GM21390 (cell line): ENCODE measurements at regions not wholly inside any gene's neighbourhood (a gene's known extent, or its start where the extent isn't known, plus 50 kb on each side); places are given as distances from the start of the nearest gene placed in this dataset.
"Not testable (repeated sequence)": the region's sequence is repeated elsewhere in the genome, so short reads cannot be mapped to it uniquely, and the experiment has no call there.

Experiments used
- ATAC-seq: cut with Tn5 transposase; IDR thresholded peaks from one replicate; pipeline ENCODE4 v1.9.1; 2021; ENCODE audit not compliant: unreplicated experiment

DNA sequence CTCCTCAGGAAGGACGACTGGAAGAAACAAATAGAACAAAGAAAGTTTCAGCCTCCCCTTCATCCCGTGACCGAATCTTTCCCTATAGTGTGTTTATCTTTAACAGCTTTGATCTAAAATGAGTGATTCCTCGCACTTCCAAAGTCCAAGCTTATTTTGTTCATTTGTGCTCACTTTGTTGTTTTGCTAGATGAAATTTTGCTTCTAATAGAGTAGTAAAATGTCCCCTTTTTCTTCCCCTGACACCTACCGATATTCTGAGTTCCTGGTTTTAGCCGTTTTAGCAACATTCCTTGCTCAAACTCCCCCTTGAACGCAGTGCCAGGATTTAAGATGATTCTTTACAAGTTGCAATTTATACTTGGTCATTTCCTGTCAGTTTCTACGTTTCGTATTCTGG is 204.2 kb downstream of the FGF9 start:
- no peak for ATAC-seq

DNA sequence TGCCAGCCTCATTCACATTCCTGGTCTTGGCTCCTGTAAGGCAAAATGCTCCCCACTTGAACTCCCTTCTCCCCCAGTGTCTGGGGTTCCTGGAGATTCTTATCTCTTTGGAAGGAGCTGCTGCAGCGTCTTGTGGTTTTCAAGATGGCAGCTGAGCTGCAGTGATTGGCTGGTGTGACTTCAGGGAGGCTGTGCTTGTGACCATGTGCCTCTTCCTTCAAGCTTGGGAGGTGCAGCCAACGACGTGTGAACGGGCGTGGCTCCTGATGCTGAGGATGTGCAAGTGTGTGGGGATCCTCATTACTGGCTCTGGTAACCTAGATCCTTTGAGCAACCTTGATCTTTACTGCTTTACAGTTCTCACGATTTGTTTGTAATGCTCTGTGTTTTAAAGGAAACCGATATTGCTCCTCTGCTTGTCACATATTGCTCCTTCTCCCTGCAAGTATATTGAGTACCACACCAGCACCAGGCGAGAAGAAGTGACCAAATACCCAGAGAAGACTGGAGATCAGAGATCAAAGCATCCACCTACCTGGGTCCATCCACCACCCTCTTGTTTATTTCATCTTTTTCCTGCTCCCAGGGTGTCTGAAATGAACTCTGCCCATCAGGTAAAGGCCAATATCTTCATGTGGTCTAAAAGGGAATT is 208.5 kb downstream of the FGF9 start:
- no peak for ATAC-seq

DNA sequence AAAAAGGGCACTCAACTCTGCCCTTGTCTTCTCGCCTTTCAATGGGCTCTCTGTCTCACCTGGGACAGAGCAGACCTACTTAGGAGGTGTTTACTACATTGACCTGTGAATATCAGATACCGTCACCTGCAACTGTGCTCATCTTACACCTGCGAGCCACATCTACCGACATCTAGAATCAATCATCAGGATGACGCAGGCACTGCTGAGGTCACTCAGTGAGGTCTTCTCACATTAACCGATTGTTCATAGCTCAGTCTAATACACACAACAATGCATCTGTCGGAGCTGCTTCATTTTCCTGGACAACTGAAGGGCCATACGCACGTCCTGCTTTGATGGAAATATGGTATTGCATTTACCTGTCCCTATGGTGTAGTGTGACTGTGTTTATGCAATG is 211.9 kb downstream of the FGF9 start:
- ATAC-seq = no peak

DNA sequence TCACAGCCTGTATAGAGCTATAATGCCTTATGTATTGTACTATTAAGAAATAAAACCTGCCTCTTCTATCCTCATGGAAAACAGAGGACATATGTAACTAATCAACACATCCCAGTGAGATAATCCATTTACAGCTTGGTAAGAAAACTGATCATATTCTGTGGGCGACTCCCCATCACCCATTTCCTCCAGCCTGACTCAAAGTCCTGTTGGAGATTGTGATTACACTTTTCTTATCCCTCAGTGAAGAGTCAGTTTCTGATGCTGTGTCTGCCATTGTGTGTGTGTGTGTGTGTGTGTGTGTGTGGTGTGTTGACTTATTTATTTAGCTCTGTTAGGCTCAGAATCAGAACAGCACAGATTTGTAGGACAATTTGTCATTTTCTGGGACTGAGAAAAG is 212.8 kb downstream of the FGF9 start:
- no peak for ATAC-seq

DNA sequence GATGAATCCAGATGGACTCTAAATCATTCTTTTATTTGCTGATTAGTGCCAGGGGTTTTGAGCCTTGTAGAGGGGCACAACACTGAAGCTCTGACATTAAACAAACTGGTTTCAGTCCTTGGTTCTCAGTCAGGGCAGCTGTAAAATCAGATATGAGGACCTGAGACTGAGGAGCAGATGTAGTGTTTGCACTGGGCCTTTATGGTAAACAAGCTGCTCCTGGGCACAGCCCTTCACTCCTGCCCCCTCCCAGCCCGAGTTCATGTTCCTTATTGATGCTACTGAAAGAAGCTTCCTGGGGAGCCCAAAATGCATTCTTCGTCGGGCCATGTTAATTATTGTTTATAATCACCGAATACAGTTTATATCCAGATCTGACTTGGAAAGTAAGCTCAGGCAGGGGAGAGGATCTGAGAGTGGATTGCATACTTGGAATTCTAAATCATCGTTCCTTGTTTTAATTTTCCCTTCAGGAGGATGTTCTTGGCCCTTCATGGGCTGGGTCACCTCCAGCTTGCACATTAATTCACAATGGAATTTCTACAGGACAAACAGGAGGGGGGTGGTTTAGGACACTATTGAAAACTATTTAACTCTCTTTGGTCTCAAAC is 213.5 kb downstream of the FGF9 start:
- no peak for ATAC-seq

DNA sequence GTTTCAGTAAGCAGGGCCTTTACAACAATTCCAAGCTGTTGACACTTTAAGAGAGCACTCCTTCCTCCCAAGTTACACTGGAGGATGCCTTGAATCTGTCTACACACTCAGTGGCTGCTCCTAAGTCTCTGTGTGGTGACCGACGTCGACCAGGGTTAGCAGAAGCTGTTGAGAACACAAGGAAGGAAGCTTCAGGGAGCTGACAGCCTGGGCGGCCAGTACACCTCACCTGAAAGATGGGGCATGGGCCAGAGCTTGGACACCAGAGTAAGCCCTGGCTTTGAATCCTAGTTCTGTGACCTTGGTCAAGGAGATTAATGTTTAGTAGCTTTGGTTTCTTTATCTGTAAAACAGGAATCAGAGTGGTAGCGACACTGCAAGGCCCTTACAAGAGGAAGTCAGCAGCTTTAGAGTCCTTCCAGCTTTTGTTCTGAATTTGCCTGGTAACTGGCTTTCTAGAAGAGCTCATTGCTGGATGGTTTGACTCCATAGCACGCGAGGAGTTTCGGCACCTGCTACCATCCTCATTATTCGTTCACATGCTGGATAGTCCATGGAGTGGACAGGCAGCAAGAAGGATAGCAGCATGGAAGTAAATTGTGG is 214.2 kb downstream of the FGF9 start:
- no peak for ATAC-seq

DNA sequence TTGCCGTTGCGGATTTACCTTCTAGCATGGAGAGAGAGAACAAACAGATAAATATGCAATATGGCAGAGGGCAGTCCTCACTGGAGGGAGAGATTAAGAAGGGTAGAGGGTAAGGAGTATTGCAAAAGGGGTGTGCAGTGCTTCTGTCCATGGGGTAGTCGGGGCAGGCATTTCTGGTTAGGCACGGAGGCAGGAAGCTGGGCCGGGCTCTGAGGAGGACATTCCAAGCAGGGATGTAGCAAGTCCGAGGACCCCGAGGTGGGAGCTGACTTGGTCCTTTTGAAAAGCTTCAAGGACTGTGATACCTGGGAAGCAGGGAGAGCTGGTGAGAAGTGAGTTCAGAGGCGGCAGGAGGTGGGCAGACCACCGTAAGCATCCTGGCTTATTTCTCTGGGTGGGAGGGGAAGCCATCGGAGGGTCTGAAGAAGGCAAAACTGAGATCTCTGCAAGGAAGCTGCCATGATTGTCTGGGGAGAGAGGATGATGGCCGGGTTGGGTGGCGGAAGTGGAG is 214.9 kb downstream of the FGF9 start:
- ATAC-seq = no peak

DNA sequence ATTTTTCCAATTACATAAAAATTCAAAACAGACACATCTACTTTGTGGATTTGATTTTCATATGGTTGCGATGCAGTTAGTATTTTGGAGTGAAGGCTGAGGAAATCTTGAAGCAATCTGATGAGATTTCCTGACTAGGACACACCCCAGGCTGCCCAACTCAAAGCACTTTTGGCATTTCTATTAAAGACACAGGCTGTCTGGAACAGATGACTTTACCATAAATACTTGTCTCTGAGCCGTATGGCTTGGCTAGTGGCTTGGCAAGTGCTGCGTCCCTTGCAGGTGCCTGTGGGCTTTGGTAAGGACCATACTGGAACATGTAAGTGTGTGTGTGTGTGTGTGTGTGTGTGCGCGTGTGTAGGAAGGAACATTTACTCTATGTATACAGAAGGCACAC is 218.8 kb downstream of the FGF9 start:
- no peak for ATAC-seq

DNA sequence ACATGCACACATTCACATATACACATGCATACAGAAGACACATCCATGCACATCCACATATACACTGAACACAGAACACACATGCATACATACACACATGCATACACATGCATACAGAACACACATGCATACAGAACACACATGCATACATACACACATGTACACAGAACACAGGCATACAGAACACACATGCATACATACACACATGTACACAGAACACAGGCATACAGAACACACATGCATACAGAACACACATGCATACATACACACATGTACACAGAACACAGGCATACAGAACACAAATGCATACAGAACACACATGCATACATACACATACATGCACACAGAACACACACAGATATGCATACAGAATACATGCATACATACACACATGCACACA is 219.3 kb downstream of the FGF9 start:
- ATAC-seq = not testable (repeated sequence)

DNA sequence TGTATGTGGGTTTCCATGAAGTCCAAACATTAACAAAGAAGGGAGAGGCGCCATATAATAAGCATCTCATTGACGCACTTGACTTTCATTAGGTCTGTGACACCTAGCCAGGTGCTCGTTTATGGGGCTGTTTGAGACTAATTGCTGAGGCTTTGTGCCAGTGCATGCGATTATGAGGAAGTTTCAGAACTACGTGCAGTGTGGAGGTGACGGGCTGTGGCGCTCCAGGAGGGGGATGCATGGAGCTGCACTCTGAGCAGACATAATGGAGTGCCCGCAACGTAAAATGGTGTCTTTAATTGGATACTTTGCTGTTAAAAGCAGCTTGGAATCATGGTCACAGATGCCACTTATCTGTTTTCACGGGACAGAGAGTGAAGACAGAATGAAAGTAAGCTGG is 223.2 kb downstream of the FGF9 start:
- no peak for ATAC-seq

DNA sequence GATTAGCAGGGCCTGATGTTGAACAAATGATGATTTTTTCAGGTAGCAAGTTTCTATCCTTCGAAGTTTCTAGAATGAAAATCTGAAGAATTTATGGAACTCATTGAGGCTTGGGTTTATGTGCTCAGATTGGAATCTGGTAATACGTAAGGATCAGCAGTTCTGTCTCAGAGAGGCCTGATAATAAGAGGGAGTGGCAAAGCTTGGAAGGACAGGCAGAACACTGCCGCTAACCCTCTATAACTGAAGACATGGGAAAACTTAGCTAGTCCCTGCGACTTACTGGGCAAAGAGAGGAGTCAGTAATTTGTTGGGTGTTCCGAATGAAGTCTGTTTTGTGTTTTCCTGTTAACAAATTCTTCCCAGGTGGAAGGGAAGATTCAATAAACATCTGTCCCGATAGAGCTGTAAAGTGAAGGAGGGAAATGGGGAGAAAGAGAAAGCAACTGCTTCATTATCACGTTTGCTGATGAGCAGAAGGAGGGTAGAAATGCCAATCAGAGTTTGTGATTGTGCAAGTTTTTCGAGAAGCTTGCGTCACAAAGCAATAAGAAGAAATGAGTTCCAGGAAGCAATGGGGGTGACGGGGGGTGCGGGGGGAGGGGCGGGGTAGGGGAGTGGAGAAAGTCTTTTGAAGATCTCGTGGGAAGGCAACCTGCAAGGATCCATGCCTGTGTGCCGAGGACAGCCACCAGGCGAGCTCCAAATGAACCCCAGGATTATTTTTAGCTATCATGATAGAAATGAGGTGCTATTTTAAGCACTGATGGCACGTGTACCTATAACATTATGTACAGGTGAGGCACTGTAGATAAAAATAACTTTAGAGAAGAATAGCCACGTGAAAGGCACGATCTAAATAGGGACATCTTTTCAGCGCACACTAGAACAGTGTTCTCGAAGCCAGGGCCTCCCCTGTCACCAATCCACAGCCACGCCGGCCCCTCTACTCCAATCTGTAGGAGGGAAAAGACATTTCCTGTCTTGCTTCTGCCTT is 224.1 kb downstream of the FGF9 start:
- ATAC-seq = no peak

DNA sequence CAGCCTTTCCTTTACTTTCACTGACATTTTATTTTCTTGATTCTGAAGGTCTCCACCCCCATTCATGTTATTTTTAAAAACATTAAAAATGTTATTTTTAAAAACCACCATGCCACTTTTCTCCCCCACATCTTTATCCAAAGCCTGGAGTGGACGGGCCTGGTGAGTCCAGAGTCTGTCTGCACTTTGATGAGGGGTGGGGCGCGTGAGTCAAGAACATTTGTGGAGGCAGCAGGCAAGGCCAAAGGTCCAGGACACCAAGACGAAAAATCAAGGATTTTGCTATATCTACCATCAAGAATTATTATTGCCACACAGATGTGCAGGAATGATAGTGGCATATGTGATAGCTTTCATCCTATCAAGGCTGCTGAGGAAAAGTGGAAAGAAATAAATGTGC is 224.9 kb downstream of the FGF9 start:
- no peak for ATAC-seq

DNA sequence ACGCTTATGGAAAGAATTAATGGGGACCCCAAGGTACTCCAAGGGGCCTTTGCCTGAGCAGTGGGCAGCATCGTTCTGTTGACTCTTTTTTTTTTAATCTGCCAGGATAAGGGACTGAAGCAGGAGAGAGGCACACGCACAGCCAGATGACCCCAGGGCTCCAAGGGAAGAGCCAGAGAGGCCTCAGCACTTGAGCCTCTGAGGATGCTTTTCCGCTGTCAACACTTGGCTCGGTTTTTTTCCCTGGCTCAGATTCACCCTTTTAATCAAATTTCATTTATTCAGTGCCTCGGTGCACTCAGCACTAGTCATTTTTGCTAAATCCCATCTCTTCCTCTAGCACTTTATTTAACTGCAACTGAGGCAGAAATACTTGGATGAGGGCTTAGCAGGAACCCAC is 226.3 kb downstream of the FGF9 start:
- ATAC-seq = no peak

DNA sequence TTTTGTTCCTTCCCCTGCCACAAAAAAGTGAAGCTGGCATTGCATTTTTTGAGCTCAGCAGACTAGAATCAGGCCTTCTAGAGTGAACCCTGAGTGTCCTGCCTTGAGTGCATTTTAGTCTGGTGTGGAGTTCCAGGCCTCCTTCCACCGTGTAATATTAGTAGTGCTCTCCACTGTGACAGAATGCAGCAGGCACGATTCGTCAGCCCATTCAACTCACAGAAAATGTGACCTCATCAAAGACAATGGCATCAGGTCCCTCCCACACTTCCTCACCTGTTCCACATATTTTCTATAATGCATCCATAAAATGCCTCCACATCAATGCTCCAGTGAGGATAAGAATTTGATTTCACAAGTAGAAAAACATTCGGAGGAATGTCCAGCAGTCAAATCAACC is 227.6 kb downstream of the FGF9 start:
- no peak for ATAC-seq

DNA sequence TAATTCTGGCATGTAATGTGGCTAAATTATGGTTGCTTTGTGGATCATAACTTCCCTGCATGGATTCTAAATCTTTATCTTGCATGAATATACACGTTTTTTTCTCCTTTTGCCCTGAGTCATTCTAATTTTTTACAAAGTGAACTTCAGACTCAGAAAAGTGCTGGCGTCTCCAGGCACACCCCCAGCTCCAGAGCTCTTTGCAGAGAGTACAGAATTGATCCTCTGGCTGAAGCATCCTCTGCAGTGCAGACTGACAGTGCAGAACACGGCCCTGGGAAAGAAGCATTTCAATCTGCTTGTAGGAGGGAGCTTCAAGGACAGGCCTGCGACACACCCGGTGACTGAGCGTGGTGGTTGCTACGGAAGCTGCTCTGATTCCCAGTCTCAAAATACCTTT is 228.1 kb downstream of the FGF9 start:
- no peak for ATAC-seq

DNA sequence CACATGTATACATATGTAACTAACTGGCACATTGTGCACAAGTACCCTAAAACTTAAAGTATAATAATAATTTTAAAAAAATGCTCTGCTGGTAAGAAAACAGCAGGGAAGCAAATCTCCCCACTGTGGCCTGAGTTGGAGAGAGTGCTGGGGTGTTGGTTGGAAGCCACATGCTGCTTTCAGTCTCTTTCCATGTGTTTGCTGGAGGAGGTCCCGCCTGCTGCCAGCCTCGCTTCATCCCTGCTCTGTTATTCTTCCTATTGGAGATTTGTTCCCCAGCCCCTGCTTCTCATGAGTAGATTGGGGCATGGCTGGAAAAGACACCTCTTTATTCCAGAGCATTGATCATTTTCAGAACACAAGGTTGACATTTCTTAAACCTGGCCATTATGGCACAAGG is 230.5 kb downstream of the FGF9 start:
- ATAC-seq = no peak

DNA sequence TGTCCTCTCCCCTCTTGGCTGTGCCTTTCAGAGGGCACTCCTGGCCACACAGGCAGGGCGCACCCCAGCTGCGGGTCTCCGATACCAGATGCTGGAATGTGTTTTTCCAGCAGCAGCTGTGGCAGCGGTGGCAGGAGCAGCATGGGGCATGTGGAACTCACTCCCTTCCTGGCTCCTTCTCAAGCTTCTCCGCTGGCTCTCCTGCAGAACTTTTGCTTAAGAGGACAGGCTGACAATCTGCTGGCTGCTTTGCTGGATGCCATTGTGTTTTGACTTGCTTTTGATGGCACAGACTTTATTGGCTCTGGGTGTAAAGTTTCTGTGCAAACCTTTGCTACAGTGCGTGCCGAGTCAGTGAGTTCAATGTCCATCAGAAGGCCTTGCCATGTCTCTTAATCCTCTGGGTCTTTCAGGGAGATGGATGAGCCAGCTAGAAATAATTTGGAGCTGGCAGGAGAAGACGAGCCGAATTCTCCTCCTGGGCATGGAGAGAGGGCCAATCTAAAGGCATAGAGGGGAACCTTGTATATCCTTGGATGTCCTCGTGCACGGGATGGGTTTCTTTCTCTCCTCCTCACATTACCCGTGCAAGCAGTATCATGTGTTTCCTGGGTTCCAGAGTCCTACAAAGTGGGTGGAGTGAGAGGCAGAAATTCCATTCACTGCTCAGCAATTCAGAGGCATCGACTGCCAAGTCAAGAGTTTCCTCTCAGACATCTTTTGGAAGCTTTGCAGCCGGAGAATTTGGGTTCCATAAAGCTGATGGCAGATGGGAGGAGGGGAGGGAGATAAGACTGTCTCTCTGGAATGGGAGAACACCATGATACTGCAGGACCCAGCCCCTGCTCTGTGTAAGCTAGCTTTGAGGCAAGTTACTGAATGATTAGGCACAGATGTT is 231.2 kb downstream of the FGF9 start:
- no peak for ATAC-seq

DNA sequence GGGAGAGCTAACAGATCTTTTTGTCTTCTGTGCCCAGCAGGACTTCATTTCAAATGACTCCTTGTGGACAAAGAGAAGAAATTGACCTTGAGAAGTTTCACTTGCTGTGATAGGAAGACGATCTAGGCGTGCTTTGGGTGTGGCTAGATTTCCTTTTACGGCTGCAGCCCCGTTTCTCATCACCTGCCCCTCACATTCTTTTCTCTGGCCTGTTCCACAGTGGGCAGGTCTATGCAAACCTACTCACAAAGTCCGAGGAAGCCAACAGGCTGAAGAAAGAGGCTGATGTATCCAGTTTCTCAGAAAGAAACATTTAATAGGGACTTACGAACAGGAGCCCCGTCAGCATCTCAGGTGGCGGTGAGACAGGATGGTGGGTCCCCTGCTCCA is 231.8 kb downstream of the FGF9 start:
- ATAC-seq = no peak

DNA sequence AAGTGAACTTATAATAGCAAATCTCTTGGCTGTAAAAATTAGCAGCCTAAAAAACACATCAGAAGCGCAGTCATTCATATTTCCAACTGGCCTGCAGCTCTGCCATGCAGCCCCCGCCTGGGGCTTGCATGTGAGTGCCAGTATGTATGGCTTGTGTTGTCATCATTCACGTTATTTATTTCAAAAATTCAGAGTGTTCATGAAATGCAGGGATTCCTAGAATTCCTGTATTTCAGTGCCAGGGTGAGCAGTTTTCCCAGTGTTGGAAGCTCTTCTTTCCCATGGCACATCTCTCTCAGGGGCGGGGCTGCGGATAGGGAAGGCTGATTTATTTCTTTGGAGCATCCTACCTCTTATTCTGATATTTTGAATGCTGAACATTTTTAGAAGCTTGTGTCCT is 234.6 kb downstream of the FGF9 start:
- ATAC-seq = no peak

DNA sequence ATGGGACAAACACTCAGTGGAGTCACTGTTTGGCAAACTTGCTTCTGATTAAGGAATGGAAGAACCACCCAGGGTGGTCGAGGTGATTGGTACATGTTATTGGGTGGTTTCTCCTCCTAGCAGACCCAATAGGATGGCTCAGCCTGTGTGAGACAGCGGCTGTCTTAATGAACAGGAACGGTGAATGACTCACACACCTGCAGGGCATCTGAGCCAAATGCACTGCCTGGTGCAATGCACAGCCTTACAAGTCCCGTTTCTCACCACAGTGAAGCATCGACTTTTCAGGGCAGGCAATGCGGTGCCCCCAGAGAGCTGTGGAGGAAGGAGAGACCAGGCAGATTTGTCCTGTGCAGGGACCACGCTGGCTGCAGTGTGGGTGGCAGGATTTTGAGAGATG is 238.5 kb downstream of the FGF9 start:
- ATAC-seq = no peak
